HG03025 (cell line): ENCODE measurements at regions not wholly inside any gene's neighbourhood (a gene's known extent, or its start where the extent isn't known, plus 50 kb on each side); places are given as distances from the start of the nearest gene placed in this dataset.
"Not testable (repeated sequence)": the region's sequence is repeated elsewhere in the genome, so short reads cannot be mapped to it uniquely, and the experiment has no call there.

Experiments
- ATAC-seq: cut with Tn5 transposase; IDR thresholded peaks from one replicate; pipeline ENCODE4 v1.9.1; 2021; ENCODE audit warnings: mild to moderate bottlenecking, moderate library complexity; ENCODE audit not compliant: unreplicated experiment, low FRiP score

DNA sequence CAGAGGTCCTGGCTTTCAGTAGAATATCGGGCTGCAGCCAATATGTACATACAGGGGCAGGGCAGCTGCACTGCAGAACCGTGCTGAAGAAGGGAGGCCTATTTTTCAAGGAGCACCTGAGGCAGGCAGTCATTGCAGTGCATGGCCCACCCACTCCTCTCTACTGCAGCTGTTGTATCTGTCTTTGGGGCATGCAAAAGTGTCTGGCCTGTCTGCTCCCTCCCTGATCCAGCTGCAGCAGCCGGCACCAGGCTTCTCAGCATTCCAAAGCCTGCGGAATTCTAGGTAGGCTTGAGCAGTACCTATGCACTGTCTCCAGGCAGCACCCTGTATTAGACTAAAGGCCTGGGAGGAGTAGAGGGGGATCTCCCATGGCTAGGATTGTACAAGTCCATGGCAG is 415.2 kb upstream of the MAGEB16 start:
- ATAC-seq = no peak

DNA sequence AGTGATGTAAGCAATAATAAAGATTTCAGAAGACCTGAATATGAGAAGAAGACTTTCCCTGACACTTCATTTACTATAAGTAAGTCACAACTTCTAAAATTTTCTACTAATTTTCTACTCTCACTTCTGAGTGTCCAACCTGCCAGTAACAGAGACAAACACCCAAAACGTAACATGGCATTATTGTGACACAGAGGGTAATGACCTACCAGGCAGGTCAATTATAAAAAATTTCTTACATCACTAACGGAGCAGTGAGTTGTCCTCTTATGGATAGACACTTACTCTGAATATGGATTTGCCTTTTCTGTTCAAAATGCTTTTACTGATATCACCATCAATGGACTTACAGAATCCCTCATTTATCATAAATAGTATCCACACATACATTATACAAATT is 405.9 kb upstream of the MAGEB16 start:
- ATAC-seq = no peak

GRCh38 chrX:35406386-35406785 is 391.8 kb upstream of the MAGEB16 start:
- no peak for ATAC-seq

DNA sequence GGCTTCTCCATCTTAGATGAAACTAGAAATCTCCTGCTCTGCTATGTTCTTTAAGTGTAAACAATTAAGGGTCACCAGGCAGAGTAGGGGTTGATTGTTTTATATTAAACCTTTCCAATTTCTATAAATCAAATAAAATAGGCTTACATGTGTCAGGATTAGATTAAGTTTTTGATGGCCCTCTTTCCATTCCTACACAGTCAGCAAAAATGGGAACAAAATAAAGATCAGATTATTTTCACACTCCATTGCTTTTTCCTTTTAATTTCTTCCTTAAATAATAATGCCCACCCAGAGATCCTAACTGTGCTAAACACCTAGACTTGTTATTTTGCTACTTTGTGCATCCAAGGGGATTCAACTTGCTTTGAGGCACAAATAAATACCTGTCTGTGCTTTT is 381.4 kb upstream of the MAGEB16 start:
- ATAC-seq = no peak

- no peak for ATAC-seq
These were observed 366.1 kb upstream of the MAGEB16 start for GRCh38 chrX:35432056-35432455.

GRCh38 chrX:35439034-35439660 is 359.0 kb upstream of the MAGEB16 start:
- ATAC-seq = no peak

GRCh38 chrX:35439692-35440091 is 358.4 kb upstream of the MAGEB16 start:
- ATAC-seq = no peak

- ATAC-seq = no peak
These were observed 355.7 kb upstream of the MAGEB16 start for GRCh38 chrX:35442421-35442820.

GRCh38 chrX:35443091-35443582 is 355.0 kb upstream of the MAGEB16 start:
- ATAC-seq = not testable (repeated sequence)

- ATAC-seq = no peak
These were observed 353.3 kb upstream of the MAGEB16 start for GRCh38 chrX:35444671-35445355.

GRCh38 chrX:35445912-35446311 is 352.2 kb upstream of the MAGEB16 start:
- no peak for ATAC-seq

DNA sequence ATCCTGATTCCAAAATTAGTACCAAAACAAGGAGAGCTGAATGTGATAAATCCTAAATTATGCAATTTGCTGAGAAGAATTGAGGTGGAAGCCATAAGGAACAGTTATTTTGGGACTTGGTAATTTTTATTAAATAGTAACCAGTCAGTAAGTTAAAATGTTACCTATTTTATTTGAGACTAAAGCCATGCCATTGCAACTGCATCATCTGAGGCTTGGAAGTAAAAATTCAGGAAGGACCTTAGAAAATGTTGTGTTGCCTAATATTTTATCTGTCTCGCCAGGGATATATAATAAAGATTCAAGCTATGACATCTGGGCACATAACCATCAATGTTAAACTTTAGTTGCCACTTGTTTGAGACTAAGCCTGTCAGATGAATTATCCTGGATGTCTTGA is 341.3 kb upstream of the MAGEB16 start:
- ATAC-seq = no peak

- no peak for ATAC-seq
These were observed 340.0 kb upstream of the MAGEB16 start for GRCh38 chrX:35458142-35458541.

DNA sequence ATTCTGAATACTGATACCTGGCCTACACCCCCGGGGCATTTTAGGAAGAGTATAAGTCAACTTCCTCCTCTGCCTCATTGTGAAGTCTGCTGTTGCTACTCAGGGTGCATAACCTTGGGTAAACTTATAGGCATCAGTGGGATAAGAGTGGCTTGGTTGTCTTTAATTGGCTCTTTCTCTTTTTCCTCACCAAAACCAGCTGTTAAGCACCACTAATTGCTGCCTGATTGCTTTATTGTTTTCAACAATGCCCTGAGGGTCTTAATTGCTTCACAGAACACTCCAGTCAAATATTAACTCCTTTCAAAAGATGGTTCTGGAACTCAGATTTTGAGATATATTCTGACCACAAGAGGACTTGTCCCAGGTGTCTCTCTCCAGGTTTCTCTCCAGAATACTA is 337.0 kb upstream of the MAGEB16 start:
- ATAC-seq = no peak

DNA sequence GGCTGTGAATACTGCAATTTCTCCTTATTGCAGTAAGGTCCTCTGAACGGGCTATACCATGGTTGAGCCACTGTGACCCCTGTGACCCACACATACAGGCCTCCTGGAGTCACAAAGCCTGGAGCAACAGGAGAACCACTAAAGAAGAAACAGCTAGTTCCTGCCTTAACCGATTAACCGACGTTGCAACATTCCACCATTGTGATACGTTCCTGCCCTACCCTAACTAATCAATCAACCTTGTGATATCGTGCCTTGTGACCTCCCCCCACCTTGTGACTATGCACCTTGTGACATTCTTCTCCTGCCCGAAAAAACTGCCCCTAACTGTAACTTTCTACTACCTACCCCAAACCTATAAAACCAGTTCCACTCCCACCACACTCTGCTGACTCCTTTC is 301.5 kb upstream of the MAGEB16 start:
- ATAC-seq = not testable (repeated sequence)

DNA sequence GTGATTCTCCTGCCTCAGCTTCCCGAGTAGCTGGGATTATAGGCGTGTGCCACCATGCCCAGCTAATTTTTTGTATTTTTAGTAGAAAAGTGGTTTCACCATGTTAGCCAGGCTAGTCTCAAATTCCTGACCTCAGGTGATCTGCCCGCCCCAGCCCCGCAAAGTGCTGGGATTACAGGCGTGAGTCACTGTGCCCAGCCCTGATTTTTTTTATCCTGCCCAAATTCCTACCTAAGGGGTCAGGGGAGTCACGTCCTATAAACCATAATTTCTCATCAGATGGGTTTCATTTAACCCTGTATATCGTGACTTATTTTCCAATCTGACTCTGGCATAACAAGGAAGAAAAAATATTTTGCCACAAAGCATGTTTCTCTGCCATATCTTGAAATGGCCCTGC is 300.7 kb upstream of the MAGEB16 start:
- ATAC-seq = not testable (repeated sequence)

- ATAC-seq = no peak
These were observed 298.9 kb upstream of the MAGEB16 start for GRCh38 chrX:35499071-35499862.

GRCh38 chrX:35507701-35508100 is 290.4 kb upstream of the MAGEB16 start:
- ATAC-seq = no peak

DNA sequence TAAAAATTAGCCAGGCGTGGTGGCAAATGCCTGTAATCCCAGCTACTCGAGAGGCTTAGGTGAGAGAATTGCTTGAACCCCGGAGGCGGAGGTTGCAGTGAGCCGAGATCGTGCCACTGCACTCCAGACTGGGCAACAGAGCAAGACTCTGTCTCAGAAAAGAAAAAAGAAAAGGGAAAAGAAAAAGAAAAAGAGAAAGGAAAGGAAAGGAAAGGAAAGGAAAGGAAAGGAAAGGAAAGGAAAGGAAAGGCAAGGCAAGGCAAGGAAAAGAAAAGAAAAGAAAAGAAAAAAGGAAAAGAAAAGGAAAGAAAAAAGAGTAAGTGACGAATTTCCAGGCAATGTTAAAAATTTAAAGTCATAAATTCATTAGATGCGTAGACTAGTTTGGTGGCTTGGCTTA is 250.1 kb upstream of the MAGEB16 start:
- ATAC-seq = not testable (repeated sequence)

- no peak for ATAC-seq
These were observed 240.2 kb upstream of the MAGEB16 start for GRCh38 chrX:35557916-35558315.

GRCh38 chrX:35561985-35562384 is 236.2 kb upstream of the MAGEB16 start:
- no peak for ATAC-seq
